H1 (cell line): ENCODE measurements at regions not wholly inside any gene's neighbourhood (a gene's known extent, or its start where the extent isn't known, plus 50 kb on each side); places are given as distances from the start of the nearest gene placed in this dataset.

Experiments
- CTCF ChIA-PET: fragments of 300-600 bp; sonication (Branson Sonifier 250); formaldehyde crosslinking; loops from one replicate; lab custom pipeline; 2021; ENCODE audit not compliant: partially characterized antibody; lab: Charles Lee
- POLR2A ChIA-PET: fragments of 300-600 bp; sonication (Branson Sonifier 250); formaldehyde crosslinking; loops from one replicate; lab custom pipeline; 2021; ENCODE audit warnings: inconsistent platforms; ENCODE audit not compliant: partially characterized antibody; lab: Charles Lee
- DNase-seq, 2 experiments: peaks; one replicate each; pipeline versions ENCODE4 v3.0.0 to v3.0.0-alpha.2; 2010 to 2022; ENCODE audit warnings: low spot score in 2 of 2, low read depth in 1 of 2, mixed read lengths in 1 of 2
- FAIRE-seq: peaks from 2 replicates; lab custom pipeline; 2011; peaks lifted over from hg19 to GRCh38; lab: Jason Lieb, UNC
- H2AFZ ChIP-seq: 2 replicates; pipeline ENCODE4 v1.8.1; 2012; ENCODE audit warnings: low read length, inconsistent platforms
- H2AK5ac ChIP-seq: 2 replicates; pipeline ENCODE4 v1.6.1; 2013; ENCODE audit warnings: low read depth, low read length
- H2BK120ac ChIP-seq: replicated peaks from 2 replicates; pipeline ENCODE3; 2013; ENCODE audit warnings: low read depth, low read length, inconsistent platforms
- H2BK12ac ChIP-seq: 2 replicates; pipeline ENCODE4 v1.6.1; 2013; ENCODE audit warnings: low read depth, low read length
- H2BK15ac ChIP-seq: 2 replicates; pipeline ENCODE4 v1.6.1; 2013; ENCODE audit warnings: low read length
- H2BK20ac ChIP-seq: 2 replicates; pipeline ENCODE4 v1.6.1; 2013; ENCODE audit warnings: low read length
- H2BK5ac ChIP-seq: 2 replicates; pipeline ENCODE4 v1.6.1; 2013; ENCODE audit warnings: low read depth, low read length
- H3K14ac ChIP-seq: 2 replicates; pipeline ENCODE4 v1.6.1; 2013; ENCODE audit warnings: inconsistent platforms; ENCODE audit not compliant: insufficient read length
- H3K18ac ChIP-seq: 2 replicates; pipeline ENCODE4 v1.6.1; 2013; ENCODE audit warnings: low read length; ENCODE audit errors: extremely low read depth
- H3K23ac ChIP-seq: 2 replicates; pipeline ENCODE4 v1.6.1; 2013; ENCODE audit warnings: inconsistent platforms; ENCODE audit not compliant: insufficient read length
- H3K23me2 ChIP-seq: 2 replicates; pipeline ENCODE4 v1.6.1; 2013; ENCODE audit warnings: low read depth, low read length
- H3K27ac ChIP-seq: 2 replicates; pipeline ENCODE4 v1.6.1; 2011; ENCODE audit warnings: low read depth, low read length, inconsistent platforms
- H3K27me3 ChIP-seq, 4 experiments: replicated peaks in 1 of 4; 1 replicate in 1 of 4; 2 replicates in 3 of 4; pipeline versions ENCODE4 v1.6.1 to v1.8.1; 2011 to 2013; ENCODE audit warnings: low read length in 3 of 4, mild to moderate bottlenecking in 3 of 4, inconsistent platforms in 2 of 4, mixed read lengths in 2 of 4, moderate library complexity in 1 of 4; ENCODE audit not compliant: control insufficient read depth in 3 of 4, insufficient read depth in 3 of 4; ENCODE audit errors: extremely low read depth in 1 of 4
- H3K36me3 ChIP-seq, 4 experiments: 2 replicates each; pipeline versions ENCODE4 v1.6.1 to v1.8.1; 2011 to 2013; ENCODE audit warnings: mild to moderate bottlenecking in 4 of 4, low read length in 3 of 4, moderate library complexity in 2 of 4, control low read depth in 1 of 4, inconsistent platforms in 1 of 4; ENCODE audit not compliant: insufficient read depth in 4 of 4, control insufficient read depth in 2 of 4
- H3K4ac ChIP-seq: replicated peaks from 2 replicates; pipeline ENCODE3; 2013; ENCODE audit warnings: low read length, low read depth, mixed read lengths, inconsistent platforms; ENCODE audit not compliant: insufficient read length
- H3K4me1 ChIP-seq, 4 experiments: replicated peaks in 1 of 4; 1 replicate in 1 of 4; 2 replicates in 3 of 4; pipeline versions ENCODE4 v1.6.1 to v1.8.1; 2011 to 2013; ENCODE audit warnings: low read length in 3 of 4, inconsistent platforms in 2 of 4, mixed read lengths in 1 of 4; ENCODE audit not compliant: insufficient read depth in 4 of 4, control insufficient read depth in 3 of 4
- H3K4me2 ChIP-seq, 2 experiments: 2 replicates each; pipeline versions ENCODE4 v1.6.1 to v1.8.1; 2011 to 2013; ENCODE audit warnings: low read depth in 2 of 2, low read length in 2 of 2, control low read depth in 1 of 2, inconsistent platforms in 1 of 2, mild to moderate bottlenecking in 1 of 2; ENCODE audit not compliant: insufficient read depth in 1 of 2
- H3K4me3 ChIP-seq, 4 experiments: fragments of 200-600, 300-600 bp in 1 of 4; sonication (generic), shearing (Covaris generic), sonication (Bioruptor Twin) in 1 of 4; 2 replicates each; pipeline versions ENCODE4 v1.5.1 to v1.8.1; 2011 to 2016; ENCODE audit warnings: low read length in 4 of 4, low read depth in 3 of 4, control low read depth in 2 of 4, inconsistent platforms in 2 of 4, mild to moderate bottlenecking in 2 of 4, mixed read lengths in 1 of 4, moderate library complexity in 1 of 4; ENCODE audit not compliant: insufficient read depth in 2 of 4; ENCODE audit errors: extremely low read depth in 1 of 4
- H3K56ac ChIP-seq: replicated peaks from 2 replicates; pipeline ENCODE3; 2013; ENCODE audit warnings: low read depth, mild to moderate bottlenecking, mixed read lengths, low read length, inconsistent platforms; ENCODE audit not compliant: insufficient read length
- H3K79me1 ChIP-seq: 2 replicates; pipeline ENCODE4 v1.6.1; 2013; ENCODE audit warnings: low read depth, low read length, control low read depth
- H3K79me2 ChIP-seq, 2 experiments: 2 replicates each; pipeline versions ENCODE4 v1.6.1 to v1.8.1; 2012 to 2013; ENCODE audit warnings: low read length in 2 of 2, mild to moderate bottlenecking in 2 of 2, inconsistent platforms in 1 of 2; ENCODE audit not compliant: insufficient read depth in 2 of 2, control insufficient read depth in 1 of 2
- H3K9ac ChIP-seq, 4 experiments: replicated peaks in 1 of 4; 1 replicate in 1 of 4; 2 replicates in 3 of 4; pipeline versions ENCODE4 v1.6.1 to v1.8.1; 2011 to 2013; ENCODE audit warnings: low read depth in 3 of 4, low read length in 3 of 4, control low read depth in 2 of 4, mild to moderate bottlenecking in 2 of 4, moderate library complexity in 2 of 4, inconsistent platforms in 1 of 4; ENCODE audit errors: extremely low read depth in 1 of 4
- H3K9me3 ChIP-seq, 2 experiments: 2 replicates each; pipeline versions ENCODE4 v1.6.1 to v1.8.1; 2012 to 2013; ENCODE audit warnings: mild to moderate bottlenecking in 2 of 2, moderate library complexity in 2 of 2, control low read depth in 1 of 2, inconsistent platforms in 1 of 2, low read depth in 1 of 2, low read length in 1 of 2, mixed read lengths in 1 of 2; ENCODE audit not compliant: insufficient read depth in 2 of 2
- H4K20me1 ChIP-seq, 2 experiments: replicated peaks in 1 of 2; 2 replicates each; pipeline versions ENCODE3 to v1.8.1; 2011 to 2013; ENCODE audit warnings: inconsistent platforms in 2 of 2, low read length in 2 of 2, mild to moderate bottlenecking in 1 of 2; ENCODE audit not compliant: insufficient read depth in 2 of 2, control insufficient read depth in 1 of 2
- H4K5ac ChIP-seq: 2 replicates; pipeline ENCODE4 v1.6.1; 2013; ENCODE audit warnings: low read length, low read depth, mixed read lengths, inconsistent platforms; ENCODE audit not compliant: insufficient read length
- H4K8ac ChIP-seq: 2 replicates; pipeline ENCODE4 v1.8.0; 2013; ENCODE audit warnings: mild to moderate bottlenecking, moderate library complexity, low read length, inconsistent platforms; ENCODE audit not compliant: insufficient read depth; ENCODE audit errors: extremely low read depth
- H4K91ac ChIP-seq: replicated peaks from 2 replicates; pipeline ENCODE3; 2013; ENCODE audit warnings: low read length, mixed read lengths, inconsistent platforms; ENCODE audit not compliant: insufficient read length
- ASH2L ChIP-seq: fragments of 200-600, 300-600 bp; sonication (generic); IDR thresholded peaks from one replicate; pipeline ENCODE4 v1.7.1; 2017; ENCODE audit warnings: low read length
- CBX8 ChIP-seq: fragments of 300-800, 300-1000 bp; sonication (generic); IDR thresholded peaks from 2 replicates; pipeline ENCODE4 v1.7.1; 2016; ENCODE audit warnings: low read depth, low read length, borderline replicate concordance
- KDM5A ChIP-seq: fragments of 200-600 bp; IDR thresholded peaks from 2 replicates; pipeline ENCODE4 v1.7.1; 2012; ENCODE audit warnings: mild to moderate bottlenecking, low read length, inconsistent platforms, mixed read lengths
- RBBP5 ChIP-seq: IDR thresholded peaks from 2 replicates; pipeline ENCODE4 v1.7.1; 2012; ENCODE audit warnings: low read depth, mild to moderate bottlenecking, inconsistent platforms, low read length, moderate library complexity, borderline replicate concordance
- RFX5 ChIP-seq: IDR thresholded peaks from 2 replicates; pipeline ENCODE4 v1.6.1; 2011; ENCODE audit warnings: low read depth, low read length, improper control_type of control experiment, borderline replicate concordance
- SIN3A ChIP-seq, 2 experiments: IDR thresholded peaks in 1 of 2; conservative IDR thresholded peaks in 1 of 2; 2 replicates each; pipeline ENCODE4 v1.6.1; 2011 to 2012; ENCODE audit warnings: low read length in 2 of 2, improper control_type of control experiment in 1 of 2, low read depth in 1 of 2, mild to moderate bottlenecking in 1 of 2
- SP1 ChIP-seq: IDR thresholded peaks from 2 replicates; pipeline ENCODE4 v1.6.1; 2011; ENCODE audit warnings: low read depth, low read length
- TCF12 ChIP-seq: IDR thresholded peaks from 2 replicates; pipeline ENCODE4 v1.6.1; 2011; ENCODE audit warnings: low read depth, mild to moderate bottlenecking, low read length
- YY1 ChIP-seq: IDR thresholded peaks from 2 replicates; pipeline ENCODE4 v1.6.1; 2011; ENCODE audit warnings: low read depth, mild to moderate bottlenecking, low read length
- ZNF274 ChIP-seq: IDR thresholded peaks from 2 replicates; pipeline ENCODE4 v1.7.0; 2012; ENCODE audit warnings: low read length, borderline replicate concordance; ENCODE audit errors: extremely low read depth
- WGBS, 2 experiments: shearing (Covaris generic) in 1 of 2; methylation state at CpG; one replicate each; pipeline versions ENCODE4 v1.1.6 to v1.1.7; 2013 to 2015; ENCODE audit warnings: low lambda C conversion rate in 2 of 2, mixed read lengths in 2 of 2, inconsistent platforms in 1 of 2, low coverage in 1 of 2, missing lambda C conversion rate in 1 of 2; ENCODE audit not compliant: insufficient replicate concordance in 2 of 2, insufficient coverage in 1 of 2, insufficient read length in 1 of 2; ENCODE audit errors: extremely low coverage in 1 of 2, missing lambda C conversion rate in 1 of 2; 5-methylcytosine and 5-hydroxymethylcytosine counted together
- TF ChIP-seq, protein P1 (sequence below): IDR thresholded peaks from 2 replicates; pipeline ENCODE4 v1.6.1; 2012; ENCODE audit warnings: inconsistent platforms
- TF ChIP-seq, protein P2 (sequence below): IDR thresholded peaks from 2 replicates; pipeline ENCODE4 v1.6.1; 2012; ENCODE audit warnings: low read length, inconsistent platforms

DNA sequence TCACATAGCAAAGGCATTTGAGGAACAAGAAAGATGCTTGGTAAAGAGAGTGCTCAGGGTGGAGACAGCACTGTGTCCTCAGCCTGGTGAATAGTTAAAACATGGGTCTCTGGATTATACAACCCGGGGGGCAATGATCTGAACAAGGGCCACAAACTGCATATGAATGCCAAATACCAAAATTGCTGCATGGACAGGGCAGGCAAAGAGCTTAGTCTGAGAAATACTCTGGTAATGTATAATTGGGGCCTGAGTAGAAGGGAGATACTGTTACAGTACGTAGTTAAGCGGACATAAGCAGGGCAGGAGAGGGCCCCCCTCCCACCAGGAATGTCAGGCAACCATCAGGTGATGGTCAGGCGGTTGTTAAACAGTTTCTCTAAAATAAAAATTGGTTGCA, 99.3 kb upstream of the CDK1 start:
- 73% methylated on average over 4 of the region's 4 CpGs; no CpG with 5 or more reads in 1 of the 2 experiments for WGBS, 2 experiments
- H3K36me3 ChIP-seq, result no peaks in the 10 kb centered on the region
- H2BK15ac ChIP-seq, result no peak overlapping the region
- no peaks in the 10 kb centered on the region for H3K79me1 ChIP-seq
- no peak for TF ChIP-seq KDM5A
- TF ChIP-seq ASH2L, result no peak
- TF ChIP-seq SP1, result no peak
- TF ChIP-seq, protein P1, sequence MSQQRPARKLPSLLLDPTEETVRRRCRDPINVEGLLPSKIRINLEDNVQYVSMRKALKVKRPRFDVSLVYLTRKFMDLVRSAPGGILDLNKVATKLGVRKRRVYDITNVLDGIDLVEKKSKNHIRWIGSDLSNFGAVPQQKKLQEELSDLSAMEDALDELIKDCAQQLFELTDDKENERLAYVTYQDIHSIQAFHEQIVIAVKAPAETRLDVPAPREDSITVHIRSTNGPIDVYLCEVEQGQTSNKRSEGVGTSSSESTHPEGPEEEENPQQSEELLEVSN, result no peak
- TF ChIP-seq, protein P2, sequence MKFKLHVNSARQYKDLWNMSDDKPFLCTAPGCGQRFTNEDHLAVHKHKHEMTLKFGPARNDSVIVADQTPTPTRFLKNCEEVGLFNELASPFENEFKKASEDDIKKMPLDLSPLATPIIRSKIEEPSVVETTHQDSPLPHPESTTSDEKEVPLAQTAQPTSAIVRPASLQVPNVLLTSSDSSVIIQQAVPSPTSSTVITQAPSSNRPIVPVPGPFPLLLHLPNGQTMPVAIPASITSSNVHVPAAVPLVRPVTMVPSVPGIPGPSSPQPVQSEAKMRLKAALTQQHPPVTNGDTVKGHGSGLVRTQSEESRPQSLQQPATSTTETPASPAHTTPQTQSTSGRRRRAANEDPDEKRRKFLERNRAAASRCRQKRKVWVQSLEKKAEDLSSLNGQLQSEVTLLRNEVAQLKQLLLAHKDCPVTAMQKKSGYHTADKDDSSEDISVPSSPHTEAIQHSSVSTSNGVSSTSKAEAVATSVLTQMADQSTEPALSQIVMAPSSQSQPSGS, result no peak
- no peak for TF ChIP-seq RBBP5
- TF ChIP-seq RFX5, result no peak
- TF ChIP-seq SIN3A (conservative IDR thresholded peaks at IDR 0.05 in 1 of 2, IDR thresholded peaks at IDR 0.05 in 1 of 2; ENCODE audit: low read depth in 1 of 2, low read length in 2 of 2), result no peak
- no peak for TF ChIP-seq CBX8
- no peak for TF ChIP-seq ZNF274
- no peak for TF ChIP-seq TCF12
- no peak for TF ChIP-seq YY1
- TF ChIP-seq, all 59 proteins: peak for 0
- no peak overlapping the region for H3K14ac ChIP-seq
- H3K4me1 ChIP-seq, result no peaks in the 10 kb centered on the region; a peak in 1 of 7 replicates
- DNase-seq (no peak), FAIRE-seq (no peak)
- no peak overlapping the region for H3K23ac ChIP-seq
- H2BK20ac ChIP-seq, result no peak overlapping the region
- H3K56ac ChIP-seq, result no peak overlapping the region
- H3K18ac ChIP-seq, result no peak overlapping the region
- no peaks in the 10 kb centered on the region for H3K9me3 ChIP-seq
- no peak overlapping the region for H3K27ac ChIP-seq
- no peak overlapping the region for H3K4me2 ChIP-seq
- H4K5ac ChIP-seq, result no peak overlapping the region
- no peak overlapping the region for H2BK120ac ChIP-seq
- ChIA-PET CTCF (interaction anchor here (0.6 to 1.0 kb wide), 2 partner anchors 12 to 1633 kb away, joined by 3 read pairs; no protein-coding TSS in a partner anchor), POLR2A (no interaction called here)
- no peaks in the 10 kb centered on the region for H3K23me2 ChIP-seq
- no peak overlapping the region for H4K91ac ChIP-seq
- H2BK5ac ChIP-seq, result no peak overlapping the region
- no peak overlapping the region for H3K9ac ChIP-seq
- no peaks in the 10 kb centered on the region for H3K27me3 ChIP-seq
- no peak overlapping the region for H4K8ac ChIP-seq
- no peaks in the 10 kb centered on the region for H3K79me2 ChIP-seq
- H3K4me3 ChIP-seq, result no peak overlapping the region
- H4K20me1 ChIP-seq, result no peaks in the 10 kb centered on the region
- H3K4ac ChIP-seq, result no peak overlapping the region
- H2BK12ac ChIP-seq, result no peak overlapping the region
- H2AFZ ChIP-seq, result no peak overlapping the region
- no peak overlapping the region for H2AK5ac ChIP-seq
